A549 (cell line): ENCODE measurements at regions not wholly inside any gene's neighbourhood (a gene's known extent, or its start where the extent isn't known, plus 50 kb on each side); places are given as distances from the start of the nearest gene placed in this dataset.

Experiments
- CHD2 ChIP-seq: fragments of 150-350 bp; IDR thresholded peaks from 2 replicates; pipeline ENCODE4 v1.6.1; 2014; ENCODE audit warnings: low read length; ENCODE audit not compliant: partially characterized antibody
- CHD4 ChIP-seq: fragments of 200-600 bp; sonication (generic); IDR thresholded peaks from 2 replicates; pipeline ENCODE4 v1.6.1; 2016; ENCODE audit warnings: antibody characterized with exemption, mild to moderate bottlenecking, borderline replicate concordance
- EP300 ChIP-seq, 2 experiments: fragments of >200 bp; sonication (Bioruptor Twin); formaldehyde crosslinking; IDR thresholded peaks; 2 replicates in 1 of 2; 3 replicates in 1 of 2; pipeline ENCODE4 v1.6.1; 2016 to 2017
- HDAC2 ChIP-seq: fragments of 200-600 bp; sonication (generic); IDR thresholded peaks from 2 replicates; pipeline ENCODE4 v1.6.1; 2016
- MAX ChIP-seq: IDR thresholded peaks from 2 replicates; pipeline ENCODE4 v1.6.1; 2012
- NFE2L2 ChIP-seq: fragments of 150-350 bp; conservative IDR thresholded peaks from 2 replicates; pipeline ENCODE4 v1.6.1; 2014; ENCODE audit warnings: low read length
- POLR2A ChIP-seq: IDR thresholded peaks from 2 replicates; pipeline ENCODE4 v1.6.1; 2012; ENCODE audit warnings: mild to moderate bottlenecking, low read length
- RAD21 ChIP-seq, 2 experiments: fragments of >200 bp in 1 of 2; sonication (Bioruptor Twin) in 1 of 2; formaldehyde crosslinking in 1 of 2; IDR thresholded peaks in 1 of 2; conservative IDR thresholded peaks in 1 of 2; 2 replicates in 1 of 2; 3 replicates in 1 of 2; pipeline ENCODE4 v1.6.1; 2012 to 2018; ENCODE audit warnings: inconsistent platforms in 1 of 2
- REST ChIP-seq: fragments of 200-600 bp; sonication (generic); IDR thresholded peaks from 2 replicates; pipeline ENCODE4 v1.6.1; 2016; ENCODE audit warnings: antibody characterized with exemption, mild to moderate bottlenecking, moderate library complexity
- TF ChIP-seq, protein P1 (sequence below): fragments of >200 bp; sonication (Bioruptor Twin); formaldehyde crosslinking; IDR thresholded peaks from 3 replicates; pipeline ENCODE4 v1.5.1; 2016

GRCh38 chrY:8063973-8064372, 1152.4 kb upstream of the AMELY start:
- no peak for TF ChIP-seq HDAC2
- no peak for TF ChIP-seq POLR2A
- TF ChIP-seq, protein P1, sequence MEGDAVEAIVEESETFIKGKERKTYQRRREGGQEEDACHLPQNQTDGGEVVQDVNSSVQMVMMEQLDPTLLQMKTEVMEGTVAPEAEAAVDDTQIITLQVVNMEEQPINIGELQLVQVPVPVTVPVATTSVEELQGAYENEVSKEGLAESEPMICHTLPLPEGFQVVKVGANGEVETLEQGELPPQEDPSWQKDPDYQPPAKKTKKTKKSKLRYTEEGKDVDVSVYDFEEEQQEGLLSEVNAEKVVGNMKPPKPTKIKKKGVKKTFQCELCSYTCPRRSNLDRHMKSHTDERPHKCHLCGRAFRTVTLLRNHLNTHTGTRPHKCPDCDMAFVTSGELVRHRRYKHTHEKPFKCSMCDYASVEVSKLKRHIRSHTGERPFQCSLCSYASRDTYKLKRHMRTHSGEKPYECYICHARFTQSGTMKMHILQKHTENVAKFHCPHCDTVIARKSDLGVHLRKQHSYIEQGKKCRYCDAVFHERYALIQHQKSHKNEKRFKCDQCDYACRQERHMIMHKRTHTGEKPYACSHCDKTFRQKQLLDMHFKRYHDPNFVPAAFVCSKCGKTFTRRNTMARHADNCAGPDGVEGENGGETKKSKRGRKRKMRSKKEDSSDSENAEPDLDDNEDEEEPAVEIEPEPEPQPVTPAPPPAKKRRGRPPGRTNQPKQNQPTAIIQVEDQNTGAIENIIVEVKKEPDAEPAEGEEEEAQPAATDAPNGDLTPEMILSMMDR, result no peak
- TF ChIP-seq EP300 (IDR thresholded peaks at IDR 0.05), result no peak
- TF ChIP-seq NFE2L2, result no peak
- TF ChIP-seq CHD4, result no peak
- no peak for TF ChIP-seq REST
- TF ChIP-seq CHD2, result no peak
- TF ChIP-seq RAD21 (conservative IDR thresholded peaks at IDR 0.05 in 1 of 2, IDR thresholded peaks at IDR 0.05 in 1 of 2), result no peak
- no peak for TF ChIP-seq MAX
